ENCODE measurements at regions not wholly inside any gene's neighbourhood (a gene's known extent, or its start where the extent isn't known, plus 50 kb on each side); places are given as distances from the start of the nearest gene placed in this dataset.

DNA sequence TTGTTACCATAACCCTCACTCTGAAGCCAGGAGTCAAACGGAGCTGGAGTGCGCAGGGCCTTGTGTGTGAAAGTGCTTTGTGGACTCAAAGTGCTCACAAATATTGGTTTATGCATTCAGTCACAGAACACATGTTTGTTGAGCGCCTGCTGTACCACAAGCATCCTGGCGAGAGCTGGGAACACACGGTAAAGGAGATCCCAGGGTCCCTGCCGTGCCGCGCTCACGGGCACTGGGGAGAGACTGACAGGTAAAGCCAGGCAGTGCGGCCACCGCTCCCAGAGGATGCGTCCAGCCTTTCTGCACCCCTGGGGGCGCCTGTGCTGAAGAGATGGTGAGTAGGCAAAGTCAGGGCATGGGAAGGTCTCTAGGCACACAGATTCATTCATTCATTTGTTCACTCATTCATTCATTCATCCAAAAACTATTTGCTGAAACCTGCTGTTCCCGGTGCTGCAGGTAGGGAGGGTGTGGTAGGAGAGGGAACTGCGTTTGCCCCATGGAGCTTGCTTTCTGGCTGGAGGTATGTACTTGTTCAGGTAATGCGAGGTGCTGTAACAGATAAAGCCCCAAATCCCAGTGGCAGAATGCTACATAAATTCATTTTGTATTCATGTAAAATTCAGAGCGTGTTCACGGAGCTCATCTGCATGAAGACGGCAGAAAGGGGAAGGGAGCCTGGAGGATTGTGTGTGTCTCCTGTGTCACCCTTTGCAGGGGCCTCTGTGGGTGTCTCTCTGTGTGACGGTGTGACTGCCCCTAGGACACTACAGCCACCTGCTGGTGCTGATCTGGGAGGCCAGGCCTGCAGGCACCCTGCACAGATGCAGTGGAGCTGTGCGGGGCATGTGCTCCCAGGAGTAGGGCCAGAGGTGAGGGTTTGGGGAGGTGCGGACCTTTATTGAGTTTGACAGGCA is 167.0 kb upstream of the B3GAT1 start:
- no peak for DNase-seq (ENCODE audit: low read depth, low spot score)

DNA sequence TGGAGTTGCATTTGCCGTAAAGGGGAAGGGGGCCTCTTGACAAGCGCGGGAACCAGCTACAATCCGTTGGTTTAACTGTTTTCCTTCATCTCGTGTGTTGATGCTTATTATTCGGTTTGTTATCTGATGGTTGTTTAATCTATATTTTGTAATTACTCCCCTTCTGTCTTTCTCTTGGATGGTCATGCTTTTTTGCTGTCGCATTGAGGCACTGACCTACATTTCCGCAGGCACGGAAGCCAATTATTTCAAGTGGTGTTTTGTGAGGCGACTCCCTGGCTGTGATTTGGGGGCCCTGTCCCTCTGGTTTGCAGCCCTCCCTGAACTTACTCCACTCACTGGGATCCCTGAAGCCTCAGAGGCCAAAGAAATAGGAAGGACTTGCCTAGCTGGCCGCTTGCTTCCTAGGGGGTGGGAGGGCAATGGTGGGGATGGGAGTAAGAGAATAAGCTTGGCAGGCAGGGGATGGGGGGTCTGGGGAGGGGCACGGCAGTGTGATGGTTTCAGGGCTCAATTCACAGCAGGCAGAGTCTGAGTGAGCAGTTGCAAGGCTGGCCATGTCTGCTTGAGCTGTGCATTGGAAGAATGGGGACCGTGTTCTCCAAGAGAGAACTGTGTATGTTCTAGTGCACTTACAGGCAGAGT is 165.8 kb upstream of the B3GAT1 start:
- no peak for DNase-seq (ENCODE audit: low read depth, low spot score)

DNA sequence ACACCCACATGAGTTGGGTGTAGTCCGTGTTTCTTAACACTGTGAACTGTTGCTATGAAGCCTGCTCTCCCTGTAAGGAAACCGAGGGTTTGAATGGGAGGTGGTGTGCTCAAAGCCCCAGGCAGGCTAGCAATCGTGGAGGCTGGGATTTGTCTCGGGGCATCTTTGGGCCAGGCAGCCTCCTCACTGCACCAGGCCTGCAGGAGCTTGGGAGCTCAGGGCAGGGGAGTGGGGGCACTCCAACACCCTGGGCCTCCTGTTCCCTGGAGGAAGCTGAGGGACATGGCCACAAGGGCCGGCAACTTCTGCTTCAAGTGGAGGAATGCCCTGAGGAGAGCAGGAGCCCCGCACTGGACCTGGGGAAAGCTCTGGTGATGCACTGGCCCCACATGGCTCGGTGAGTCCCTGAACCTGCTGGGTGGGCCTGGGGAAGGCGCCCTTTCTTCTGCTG is 164.7 kb upstream of the B3GAT1 start:
- no peak for DNase-seq (ENCODE audit: low read depth, low spot score)

DNA sequence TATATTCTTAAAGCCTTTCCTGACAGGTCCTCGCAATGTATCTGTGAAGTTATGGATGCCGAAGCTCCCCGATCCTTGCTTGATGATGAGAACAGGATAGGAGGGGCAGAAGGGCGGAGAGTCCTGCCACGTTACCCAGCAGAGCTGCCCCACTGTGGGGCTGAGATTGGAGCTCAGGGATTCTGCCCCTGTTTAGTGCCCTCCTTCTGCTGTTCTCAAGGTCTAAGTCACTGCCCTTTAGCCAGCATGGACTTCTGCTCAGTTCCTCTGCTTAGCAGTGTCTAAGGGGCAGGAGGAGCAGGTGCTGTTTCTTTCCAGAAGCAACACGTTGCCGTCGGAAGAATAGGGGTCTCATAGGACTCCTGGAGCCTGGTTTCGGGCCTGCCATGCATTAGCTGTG is 164.2 kb upstream of the B3GAT1 start:
- no peak for DNase-seq (ENCODE audit: low read depth, low spot score)

DNA sequence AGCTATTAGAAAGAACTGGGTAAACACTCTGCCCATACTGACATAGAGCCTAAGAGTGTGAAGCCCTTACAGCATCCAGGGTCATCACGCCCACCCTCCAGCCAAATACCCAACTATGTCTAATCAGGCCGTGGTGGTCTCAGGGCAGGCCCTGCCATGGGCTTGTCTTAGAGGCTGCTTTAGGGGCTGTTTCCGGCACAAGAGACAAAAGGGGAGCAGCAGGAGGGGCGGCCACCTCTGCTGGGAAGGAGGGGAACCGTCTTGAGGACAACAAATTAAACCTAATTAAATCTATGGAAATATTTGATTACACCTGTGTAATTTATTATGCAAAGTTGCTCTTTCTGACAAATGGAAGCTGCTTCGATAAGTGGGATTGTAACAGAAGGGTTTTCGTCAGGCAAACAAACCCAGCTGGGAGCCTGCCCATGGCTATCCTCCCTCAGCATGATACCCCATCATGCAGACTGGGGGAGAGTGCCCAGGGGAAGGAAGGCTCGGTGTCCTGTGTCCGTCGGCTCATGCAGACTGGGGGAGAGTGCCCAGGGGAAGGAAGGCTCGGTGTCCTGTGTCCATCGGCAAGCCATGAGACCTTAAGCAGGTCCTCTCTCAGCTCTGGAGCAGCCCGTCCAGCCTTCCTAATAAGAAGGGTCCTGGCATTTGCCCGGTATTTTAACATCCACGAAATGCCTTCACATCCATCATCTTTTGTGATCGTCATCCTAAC is 163.6 kb upstream of the B3GAT1 start:
- no peak for DNase-seq (ENCODE audit: low read depth, low spot score)

DNA sequence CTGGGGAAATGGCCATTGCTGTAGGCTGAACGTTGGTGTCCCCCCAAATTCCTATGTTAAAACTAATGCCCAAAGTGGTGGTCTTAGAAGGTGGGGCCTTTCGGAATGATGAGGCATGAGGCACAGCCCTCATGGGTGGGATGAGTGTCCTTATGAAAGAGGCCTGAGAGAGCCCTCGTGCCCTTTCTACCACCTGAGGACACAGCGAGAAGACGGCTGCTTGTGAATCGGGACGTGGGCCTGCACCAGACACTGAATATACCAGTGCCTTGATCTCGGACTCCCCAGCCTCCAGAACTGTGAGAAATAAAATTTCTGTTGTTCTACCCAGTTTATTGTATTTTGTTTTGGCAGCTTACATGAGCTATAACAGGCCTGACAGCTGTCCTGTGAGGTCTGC is 162.9 kb upstream of the B3GAT1 start:
- no peak for DNase-seq (ENCODE audit: low read depth, low spot score)

DNA sequence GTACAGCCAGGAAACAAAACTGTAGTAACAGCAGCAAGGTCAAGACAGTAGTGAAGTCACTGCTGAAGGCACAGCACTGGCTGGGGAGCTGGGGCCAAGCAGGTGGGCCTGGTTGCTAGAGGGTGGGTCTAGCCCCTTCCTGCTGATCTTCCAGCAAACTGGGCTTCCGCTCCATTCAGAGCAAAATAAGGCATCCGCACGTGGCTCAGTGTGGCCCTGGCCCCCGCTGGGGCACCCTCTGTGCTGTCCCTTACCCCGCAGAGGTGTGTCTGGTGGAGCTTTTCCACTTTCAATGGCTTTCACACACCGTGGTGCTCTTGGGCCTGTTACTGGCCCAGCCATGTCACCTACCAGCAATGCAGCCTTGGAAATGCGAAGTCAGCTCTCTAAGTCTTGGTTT is 162.4 kb upstream of the B3GAT1 start:
- no peak for DNase-seq (ENCODE audit: low read depth, low spot score)

DNA sequence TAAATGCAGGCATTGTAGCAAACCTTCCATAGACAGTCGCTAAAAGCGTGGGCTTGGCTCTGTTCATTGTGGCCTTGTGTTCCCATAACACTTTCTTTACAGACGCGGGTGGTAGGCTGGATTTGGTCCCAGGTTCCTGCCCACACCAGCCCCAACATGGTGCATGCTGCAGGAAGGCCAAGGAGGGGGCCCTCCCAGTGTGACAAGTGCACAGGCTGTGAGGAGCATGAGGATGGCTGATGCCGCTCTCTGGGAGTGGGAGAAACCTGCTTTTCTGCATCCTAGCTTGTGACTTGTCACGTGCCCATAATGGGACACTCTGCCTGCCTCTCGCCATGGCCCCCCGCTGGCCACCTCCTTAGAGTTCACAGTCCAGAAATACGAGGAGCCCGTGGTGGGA is 161.8 kb upstream of the B3GAT1 start:
- DNase-seq (ENCODE audit: low read depth, low spot score) = no peak

DNA sequence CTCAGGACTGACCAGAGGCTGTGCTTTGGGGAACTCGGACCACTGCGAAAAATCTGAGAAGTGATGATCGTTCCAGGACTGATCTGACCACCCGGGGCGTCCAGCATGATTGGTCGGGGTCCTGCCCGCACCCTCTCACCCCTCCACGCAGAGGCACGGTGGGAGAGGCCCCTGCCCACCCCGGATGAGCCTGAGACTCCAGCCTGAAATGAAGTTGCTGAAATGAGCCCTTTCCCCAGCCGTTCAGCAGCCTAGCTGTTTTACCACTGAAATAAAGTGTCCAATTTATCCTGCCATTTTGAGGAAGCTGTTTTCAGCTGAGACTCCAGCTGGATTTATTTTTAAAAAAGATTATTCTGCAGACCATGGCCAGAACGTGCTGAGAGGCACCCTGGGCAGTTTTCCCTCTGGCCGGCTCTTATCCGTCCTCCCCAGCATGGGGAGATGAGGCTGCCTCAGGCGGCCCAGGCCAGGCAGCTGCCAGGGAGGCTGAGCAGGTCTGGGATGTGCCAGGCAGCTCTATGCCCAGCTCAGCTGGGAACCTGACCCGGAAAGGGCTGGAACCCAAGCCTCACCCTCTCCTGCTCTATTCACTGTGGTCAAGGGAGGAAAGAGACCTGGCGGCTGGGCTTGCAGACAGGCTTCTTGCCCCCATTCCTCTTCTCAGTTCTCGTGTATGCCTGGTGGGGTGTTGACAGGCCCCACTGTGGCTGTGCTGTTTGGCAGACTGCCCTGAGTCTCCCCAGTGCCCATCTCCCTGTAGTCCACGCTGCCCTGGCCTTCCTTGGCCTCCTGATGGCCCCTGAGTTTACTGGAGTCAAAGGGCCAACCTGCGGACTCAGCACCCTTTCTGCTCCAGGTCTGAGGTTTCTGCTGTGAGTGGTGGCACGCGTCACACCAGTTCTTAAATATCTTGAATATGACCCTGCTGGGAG is 161.0 kb upstream of the B3GAT1 start:
- no peak for DNase-seq (ENCODE audit: low read depth, low spot score)

DNA sequence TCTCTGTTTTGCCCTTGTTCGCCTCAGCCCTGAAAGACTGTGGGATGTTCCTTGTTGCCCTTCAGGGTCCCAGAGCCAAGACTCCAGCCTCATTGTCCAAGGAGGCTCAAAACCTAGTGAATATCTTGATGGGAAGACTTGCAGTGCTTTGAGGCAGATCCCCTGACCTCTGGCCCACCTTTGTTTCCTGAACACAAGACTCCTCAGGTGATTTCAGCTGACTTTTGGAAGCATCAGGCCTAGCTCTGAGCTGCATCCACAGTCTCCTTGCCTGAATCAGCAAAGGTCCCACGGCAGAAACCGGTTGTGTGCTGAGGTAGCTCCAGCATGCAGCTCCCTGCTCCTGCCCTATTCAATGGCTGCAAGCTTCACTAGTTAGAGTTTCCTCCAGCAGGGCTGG is 159.3 kb upstream of the B3GAT1 start:
- DNase-seq (ENCODE audit: low read depth, low spot score) = no peak

DNA sequence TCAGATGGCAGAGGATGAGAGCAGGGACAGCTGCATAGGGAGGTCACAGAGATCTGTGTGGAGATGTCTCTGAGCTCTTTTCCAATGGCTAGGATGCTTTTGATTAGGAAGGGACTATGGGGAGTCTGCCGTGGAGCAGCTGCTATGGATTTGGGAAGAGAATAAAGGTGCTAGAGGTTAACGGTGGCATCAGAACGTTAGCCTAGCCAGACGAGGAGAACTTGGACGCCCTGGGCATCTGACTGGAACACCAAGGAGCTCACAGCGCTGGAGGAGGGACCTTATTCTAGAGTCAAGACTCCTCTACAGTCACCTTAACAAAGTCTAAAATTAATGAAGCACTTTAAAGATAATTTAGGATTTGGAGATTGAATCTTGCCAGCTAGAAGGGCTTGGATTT is 157.2 kb upstream of the B3GAT1 start:
- no peak for DNase-seq (ENCODE audit: low read depth, low spot score)

DNA sequence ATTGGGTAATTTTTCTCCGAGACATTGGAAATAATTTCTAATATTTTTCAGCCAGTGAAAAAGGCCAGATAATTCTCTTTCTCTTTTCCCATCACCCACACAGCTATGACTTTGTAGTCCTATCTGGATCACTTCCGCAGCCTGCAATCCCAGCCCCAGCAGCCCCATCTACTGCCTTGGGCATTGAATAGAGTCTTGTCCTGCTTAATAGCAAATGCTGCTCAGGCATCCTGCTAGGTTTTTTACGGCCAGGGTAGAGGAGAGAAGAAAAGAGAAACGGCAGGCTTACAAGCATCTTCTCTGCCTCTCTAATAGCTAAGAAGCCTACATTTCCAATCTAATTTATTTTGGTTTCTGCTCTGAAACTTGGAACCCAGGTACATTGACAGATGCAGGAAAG is 154.3 kb upstream of the B3GAT1 start:
- DNase-seq (ENCODE audit: low read depth, low spot score) = no peak

DNA sequence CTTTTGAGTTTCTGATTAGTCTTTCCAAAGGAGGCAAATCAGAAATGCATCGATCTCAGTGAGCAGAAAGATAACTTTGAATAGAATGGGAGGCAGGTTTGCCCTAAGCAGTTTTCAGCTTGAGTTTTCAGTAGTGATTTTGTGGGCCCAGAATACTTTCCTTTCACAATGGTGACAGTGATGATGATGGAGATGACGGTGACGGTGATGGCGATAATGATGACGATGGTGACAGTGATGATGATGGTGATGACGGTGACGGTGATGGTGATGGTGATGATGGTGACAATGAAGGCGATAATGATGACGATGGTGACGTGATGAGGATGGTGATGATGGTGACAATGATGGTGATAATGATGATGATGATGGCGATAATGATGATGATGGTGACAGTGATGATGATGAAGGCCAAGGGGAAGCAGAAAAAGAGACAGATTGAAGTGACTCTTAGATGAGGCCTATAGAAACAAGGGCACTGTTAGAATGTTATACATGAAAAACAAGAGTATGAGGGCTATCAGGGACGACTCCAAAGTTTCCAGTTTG is 153.4 kb upstream of the B3GAT1 start:
- no peak for DNase-seq (ENCODE audit: low read depth, low spot score)

DNA sequence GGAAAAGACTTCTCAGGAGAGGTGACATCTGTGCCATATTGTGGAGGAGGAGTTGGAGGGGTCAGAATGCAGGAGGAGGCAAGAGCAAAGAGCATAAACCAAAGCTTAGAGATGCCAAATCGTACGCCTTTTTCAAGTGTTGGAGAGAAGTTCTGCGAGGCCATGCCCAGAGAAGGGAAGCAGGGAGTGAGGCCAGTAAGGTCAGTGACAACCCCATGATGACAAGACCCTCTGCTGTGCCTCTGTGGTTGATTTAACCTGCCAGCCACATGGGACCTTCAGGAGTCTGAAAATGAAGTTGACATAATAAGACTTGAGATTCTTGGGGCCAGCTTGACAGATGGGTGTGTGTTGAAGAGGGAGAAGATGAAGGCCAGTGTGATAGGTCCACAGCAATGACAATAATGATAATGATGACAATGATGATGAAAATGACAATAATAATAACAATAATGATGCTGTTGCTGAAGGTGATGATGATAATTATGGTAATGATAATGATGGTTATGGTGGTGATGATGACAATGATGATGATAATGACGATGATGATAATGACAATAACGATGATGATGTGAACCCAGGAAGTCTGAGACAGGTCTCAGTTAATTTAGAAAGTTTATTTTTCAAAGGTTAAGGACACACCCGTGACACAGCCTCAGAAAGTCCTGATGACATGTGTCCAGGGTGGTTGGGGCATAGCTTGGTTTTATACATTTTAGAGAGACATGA is 152.6 kb upstream of the B3GAT1 start:
- no peak for DNase-seq (ENCODE audit: low read depth, low spot score)

DNA sequence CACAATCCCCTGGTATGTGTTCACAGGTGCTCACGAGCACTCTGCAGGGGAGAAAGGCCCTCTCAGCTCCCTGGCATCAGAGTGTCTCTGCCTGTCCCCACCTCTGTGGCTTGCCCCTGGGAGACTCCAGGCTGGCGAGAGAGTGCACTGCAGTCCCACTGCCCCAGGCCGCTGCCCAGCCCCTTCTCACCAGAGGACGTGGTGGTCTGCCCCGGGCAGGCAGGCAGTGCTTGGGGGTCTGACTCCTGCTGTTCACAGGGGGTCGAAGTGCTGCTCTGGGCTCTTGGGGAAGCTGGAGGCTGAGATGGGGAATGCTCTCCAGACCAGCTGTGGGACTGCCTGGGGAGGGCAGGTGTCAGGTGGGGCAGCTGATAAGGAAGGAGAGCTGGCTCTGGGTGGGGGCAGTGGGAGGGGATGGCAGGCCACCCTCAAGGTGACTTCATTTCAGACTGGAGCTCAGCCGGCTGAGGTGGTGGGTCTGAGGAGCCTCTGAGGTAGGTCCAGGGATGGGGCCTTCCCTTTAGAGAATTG is 151.0 kb upstream of the B3GAT1 start:
- no peak for DNase-seq (ENCODE audit: low read depth, low spot score)

DNA sequence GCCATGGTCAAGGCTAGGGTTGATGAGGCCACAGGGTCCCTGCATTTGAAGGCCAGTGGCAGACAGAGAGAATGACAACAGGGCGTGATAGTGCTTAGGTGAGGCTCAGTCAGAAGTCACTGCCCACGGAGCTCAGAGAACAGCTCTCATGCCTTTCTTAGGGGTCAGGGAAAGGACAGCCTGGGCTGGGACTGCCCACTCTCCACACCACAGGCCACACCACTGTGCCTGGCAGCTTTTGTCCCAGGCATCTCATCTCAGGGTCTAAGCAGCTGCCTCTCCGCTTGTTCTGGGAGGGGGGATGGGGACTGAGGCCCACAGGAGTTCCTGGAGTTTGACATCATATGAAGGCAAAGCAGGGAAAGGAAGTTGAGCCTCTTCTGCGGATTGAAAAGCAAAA is 150.2 kb upstream of the B3GAT1 start:
- no peak for DNase-seq (ENCODE audit: low read depth, low spot score)

DNA sequence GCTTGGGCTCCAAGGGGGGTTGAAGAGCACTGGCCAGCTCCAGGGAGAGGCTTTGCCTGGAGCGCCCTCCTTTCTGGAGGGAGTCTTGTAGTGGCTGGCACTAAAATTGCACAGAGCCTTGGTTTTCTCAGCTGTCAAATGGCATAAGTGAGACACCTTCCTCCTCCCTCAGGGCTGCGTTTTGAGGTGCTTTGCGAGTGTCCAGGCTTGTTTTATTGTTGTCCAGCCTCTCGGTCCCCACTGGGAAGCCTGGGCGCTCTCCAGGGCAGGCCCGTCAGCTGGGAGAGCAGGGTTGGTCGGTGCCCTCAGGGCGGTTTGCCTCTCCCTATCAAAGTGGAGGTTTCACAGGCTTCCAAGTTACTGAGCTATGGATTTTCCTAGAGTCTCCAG is 149.3 kb upstream of the B3GAT1 start:
- DNase-seq (ENCODE audit: low read depth, low spot score) = no peak

DNA sequence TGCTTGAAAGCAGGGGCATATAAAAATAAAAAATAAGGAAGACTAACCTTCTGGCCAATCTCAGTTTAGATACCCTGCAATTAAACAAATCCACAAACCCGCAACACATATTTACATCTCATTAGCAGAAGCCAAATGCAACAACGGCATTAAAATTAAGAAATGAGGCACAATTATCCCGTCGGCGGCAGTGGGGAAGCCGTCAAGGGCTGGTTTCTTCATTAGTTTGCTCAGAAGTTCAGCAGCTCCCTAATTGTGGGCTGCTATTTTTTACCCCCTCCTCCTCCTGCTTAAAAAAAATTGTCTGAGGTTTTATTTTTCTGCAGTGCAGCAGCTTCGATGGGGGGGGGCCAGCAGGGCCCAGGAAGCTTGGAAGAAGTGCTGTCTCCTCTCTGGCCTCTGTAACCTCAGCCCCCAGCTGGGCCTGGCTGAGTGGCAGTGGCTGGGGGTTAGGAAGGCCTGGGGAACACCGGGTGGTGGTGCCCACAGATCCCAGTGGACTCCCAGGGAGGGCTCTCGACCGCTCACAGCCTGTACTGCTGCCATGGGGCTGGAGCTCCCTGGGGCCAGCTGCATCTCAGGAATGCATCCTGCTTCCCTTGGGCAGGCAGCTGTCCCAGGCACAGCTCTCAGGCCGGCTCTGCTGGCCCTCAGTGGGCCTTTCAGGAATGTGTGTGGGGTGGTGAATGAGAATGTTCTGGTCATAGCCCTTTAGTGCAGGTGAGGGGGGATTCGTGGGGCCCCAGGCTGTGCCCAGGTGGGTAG is 148.7 kb upstream of the B3GAT1 start:
- no peak for DNase-seq (ENCODE audit: low read depth, low spot score)

DNA sequence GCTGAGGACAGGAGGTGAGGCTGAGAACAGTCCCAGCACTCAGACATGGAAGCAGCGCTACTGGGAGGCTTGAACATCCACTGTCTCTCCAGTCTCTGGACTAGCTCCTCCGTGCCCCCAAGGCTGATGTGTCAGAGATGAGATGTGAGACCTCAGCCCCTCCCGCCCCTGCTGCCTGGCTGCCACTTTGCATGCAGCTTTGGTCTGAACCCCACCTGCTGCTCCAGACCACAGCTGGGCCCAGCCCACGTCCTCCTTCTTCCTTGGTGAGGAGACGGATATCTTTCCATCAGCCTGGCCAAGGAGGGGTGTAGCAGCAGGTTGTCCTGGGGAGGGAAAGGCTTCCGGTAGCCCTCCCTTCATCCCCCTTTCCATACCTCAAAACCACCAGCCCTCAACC is 148.0 kb upstream of the B3GAT1 start:
- DNase-seq (ENCODE audit: low read depth, low spot score) = no peak

DNA sequence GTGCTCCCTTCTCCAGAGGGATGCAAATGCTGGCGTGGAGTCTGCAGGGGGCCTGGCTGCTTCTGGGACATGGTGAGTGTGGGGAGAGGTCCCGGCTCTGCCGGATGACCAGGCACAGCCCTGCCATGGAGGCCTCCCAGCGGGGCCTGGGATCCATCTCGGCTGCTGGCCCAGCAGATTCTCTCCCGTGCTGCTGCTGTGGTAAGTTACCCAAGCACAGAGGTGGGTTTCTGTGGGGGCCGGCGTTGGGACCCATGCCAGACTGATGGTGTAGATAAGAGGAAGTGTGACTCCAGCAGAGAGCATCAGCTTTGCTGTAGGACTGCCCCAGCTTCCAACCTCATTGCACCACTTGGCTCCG is 147.5 kb upstream of the B3GAT1 start:
- no peak for DNase-seq (ENCODE audit: low read depth, low spot score)

All from activated CD4-positive, CD25-positive, alpha-beta regulatory T cell treated with anti-CD3 and anti-CD28 coated beads, Interleukin-2, amount 50 U/mL, for 16 hours (primary cell).